GM18858 (cell line): ENCODE measurements at regions not wholly inside any gene's neighbourhood (a gene's known extent, or its start where the extent isn't known, plus 50 kb on each side); places are given as distances from the start of the nearest gene placed in this dataset.
"Not testable (repeated sequence)": the region's sequence is repeated elsewhere in the genome, so short reads cannot be mapped to it uniquely, and the experiment has no call there.

Source experiments
- ATAC-seq: cut with Tn5 transposase; IDR thresholded peaks from one replicate; pipeline ENCODE4 v1.9.1; 2021; ENCODE audit not compliant: unreplicated experiment

DNA sequence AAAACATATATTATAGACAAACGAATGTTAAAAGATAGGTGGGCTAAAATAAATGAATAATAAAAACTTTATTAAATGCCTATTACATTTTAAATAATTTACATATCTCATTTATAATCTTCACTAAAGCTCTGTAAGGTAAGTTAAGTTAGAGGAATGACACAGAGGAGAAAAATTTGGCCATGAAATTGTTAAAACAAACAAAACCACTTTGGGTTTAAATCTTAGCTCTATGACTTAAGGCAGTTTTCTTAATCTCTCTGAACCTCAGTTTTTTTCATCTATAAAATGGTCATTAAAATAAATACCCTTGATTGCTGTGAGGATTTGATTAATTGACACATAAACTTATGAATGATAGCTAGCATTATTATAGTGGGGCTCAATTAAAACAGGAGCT is 404.8 kb upstream of the ATP11B start:
- ATAC-seq, result no peak

DNA sequence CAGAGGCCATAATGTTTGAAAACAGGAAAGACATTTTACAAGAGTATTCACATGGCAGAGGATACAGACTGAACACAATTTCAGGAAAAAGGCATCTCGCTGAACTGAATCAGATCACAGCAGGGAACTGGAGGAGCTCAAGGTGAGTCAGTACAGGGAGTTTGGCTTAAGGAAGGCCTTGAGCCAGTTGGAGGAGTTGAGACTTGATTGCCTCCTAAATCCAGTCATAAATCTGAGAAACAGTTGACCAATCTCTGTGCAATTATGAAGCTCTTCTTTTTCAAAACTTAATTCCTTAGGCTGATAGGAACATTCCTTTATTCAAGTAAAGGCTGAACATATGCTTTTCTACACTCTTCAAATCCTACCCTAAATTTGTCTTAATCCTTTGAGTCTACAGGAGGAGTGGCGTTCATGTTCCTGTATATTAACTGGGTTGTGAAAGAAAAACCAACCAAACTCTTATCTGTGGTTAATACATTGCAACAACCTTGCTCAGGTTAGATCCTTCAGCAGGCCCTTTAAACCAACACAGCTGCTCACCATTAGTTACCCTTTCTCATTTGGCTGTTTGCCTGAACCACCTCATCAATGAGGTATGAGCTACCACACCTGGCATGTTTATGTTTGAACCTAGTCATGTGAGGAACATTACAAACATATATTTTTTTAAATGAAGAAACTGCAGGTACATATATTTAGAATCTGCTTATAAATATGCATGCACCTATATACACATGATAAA is 404.1 kb upstream of the ATP11B start:
- ATAC-seq, result no peak

- no peak for ATAC-seq
Observed at GRCh38 chr3:182390421-182390820, 402.9 kb upstream of the ATP11B start.

GRCh38 chr3:182392182-182392937 is 400.9 kb upstream of the ATP11B start:
- ATAC-seq, result no peak

DNA sequence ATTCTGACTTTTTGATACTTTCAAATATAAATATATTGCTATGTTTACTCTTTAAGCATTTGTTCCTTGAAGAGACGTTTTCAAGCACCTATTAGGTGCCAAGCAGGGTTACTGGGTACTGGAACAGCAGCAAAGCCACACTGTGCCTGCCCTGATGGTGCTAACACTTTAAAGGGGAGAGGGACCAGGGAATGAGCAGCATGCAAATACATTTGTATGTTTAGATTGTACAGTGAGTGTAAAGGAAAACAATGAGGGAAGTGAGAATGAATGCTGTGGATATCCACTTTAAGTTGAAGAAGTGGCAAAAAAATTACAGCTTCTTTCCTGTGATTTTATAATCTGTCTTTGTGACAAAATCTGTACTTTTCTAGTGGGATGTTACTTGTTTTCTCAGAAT is 400.2 kb upstream of the ATP11B start:
- ATAC-seq, result no peak

GRCh38 chr3:182393830-182394367 is 399.4 kb upstream of the ATP11B start:
- no peak for ATAC-seq

DNA sequence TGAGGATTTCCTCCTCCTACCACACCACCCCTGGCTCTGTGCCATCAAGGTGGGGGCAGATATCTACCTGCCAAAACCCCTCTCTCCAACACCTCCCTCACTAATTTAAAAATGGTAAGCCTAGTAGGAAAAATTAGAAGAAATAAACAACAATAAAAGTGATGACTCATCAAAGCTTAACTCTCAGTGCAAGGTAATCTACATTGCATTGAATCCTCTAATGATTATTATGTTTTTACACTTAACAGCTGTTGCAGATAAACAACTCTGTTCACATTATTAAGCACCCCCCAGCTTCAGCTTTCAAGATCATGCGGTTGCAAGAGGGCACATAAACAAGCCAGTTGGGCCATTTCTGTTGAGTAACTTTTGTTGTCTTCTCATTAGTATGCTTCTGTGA is 396.1 kb upstream of the ATP11B start:
- ATAC-seq, result no peak

- ATAC-seq, result no peak
Observed at GRCh38 chr3:182399978-182400737, 393.1 kb upstream of the ATP11B start.

DNA sequence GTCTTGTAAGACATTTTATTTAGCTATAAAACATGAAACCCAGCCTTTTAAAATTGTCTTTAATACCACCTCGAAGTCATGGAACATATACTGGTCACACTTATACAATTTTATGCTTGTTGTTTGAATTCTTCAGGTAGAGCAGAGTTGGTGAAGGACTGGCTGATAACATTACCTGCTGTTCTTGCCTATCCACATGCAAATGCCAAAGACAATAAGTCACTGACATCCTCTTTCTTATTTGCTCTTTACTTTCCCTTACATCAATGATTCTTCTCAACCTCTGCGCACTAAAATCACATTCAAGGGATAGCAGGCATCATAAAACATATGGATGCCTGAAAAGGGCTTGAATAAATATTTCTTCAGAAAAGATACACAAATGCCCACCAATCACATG is 392.5 kb upstream of the ATP11B start:
- ATAC-seq, result no peak

- no peak for ATAC-seq
Observed at GRCh38 chr3:182404031-182404430, 389.3 kb upstream of the ATP11B start.

DNA sequence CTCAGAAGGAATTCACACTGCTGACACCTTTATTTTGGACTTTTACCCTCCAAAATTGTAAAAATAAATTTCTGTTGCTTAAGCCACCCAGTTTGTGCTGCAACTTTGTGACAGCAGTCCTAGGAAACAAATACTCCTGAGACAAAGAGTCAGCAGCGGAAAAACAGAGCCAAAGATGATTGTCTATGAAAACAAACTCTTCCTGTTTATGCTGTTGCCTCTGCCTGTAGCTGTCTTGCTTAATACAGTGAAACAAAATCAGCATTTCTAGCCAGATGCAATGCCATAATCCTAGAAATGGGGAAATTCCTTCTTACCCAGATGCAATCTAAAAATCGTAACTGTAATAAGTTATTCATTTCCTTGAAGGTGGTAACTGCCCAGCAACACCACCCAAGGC is 387.5 kb upstream of the ATP11B start:
- no peak for ATAC-seq

DNA sequence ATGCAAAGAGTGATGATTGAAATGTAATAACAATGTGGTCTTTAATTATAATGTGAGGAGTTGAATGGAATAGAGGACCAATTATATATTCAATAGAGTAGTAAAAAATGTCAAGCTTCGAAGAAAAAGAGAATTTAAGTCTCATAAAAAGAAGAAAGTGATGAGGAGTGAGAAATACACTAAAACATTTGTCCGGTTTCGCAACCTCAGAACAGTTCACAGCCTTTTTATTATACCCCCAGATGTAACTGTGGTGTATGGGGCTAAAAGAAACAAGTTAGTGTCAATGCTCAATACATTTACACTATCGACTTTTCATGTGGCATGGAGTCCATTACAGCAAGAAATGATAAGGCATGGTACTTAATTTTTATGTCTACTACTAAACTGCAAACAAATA is 386.5 kb upstream of the ATP11B start:
- no peak for ATAC-seq

- no peak for ATAC-seq
Observed at GRCh38 chr3:182410051-182410450, 383.3 kb upstream of the ATP11B start.

GRCh38 chr3:182412066-182412465 is 381.2 kb upstream of the ATP11B start:
- ATAC-seq, result no peak

GRCh38 chr3:182413061-182413460 is 380.2 kb upstream of the ATP11B start:
- no peak for ATAC-seq

DNA sequence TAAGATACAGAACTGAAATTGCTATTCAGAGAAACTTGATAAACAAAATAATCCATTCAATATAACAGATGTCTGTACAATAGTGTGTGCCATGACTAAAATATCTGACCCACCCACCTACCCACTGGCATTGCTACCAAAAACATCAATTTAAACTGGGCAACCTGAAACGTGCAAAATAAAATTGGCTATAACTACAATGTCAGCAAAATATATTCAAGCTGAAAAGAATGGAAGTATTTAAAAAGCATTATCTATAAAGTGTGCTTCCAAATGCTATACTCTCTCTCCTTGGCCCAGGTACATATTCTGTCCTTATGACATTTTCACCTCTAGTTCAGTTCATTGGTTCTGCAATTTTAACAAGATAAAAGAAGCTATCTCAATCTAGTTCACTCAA is 379.6 kb upstream of the ATP11B start:
- ATAC-seq, result no peak

DNA sequence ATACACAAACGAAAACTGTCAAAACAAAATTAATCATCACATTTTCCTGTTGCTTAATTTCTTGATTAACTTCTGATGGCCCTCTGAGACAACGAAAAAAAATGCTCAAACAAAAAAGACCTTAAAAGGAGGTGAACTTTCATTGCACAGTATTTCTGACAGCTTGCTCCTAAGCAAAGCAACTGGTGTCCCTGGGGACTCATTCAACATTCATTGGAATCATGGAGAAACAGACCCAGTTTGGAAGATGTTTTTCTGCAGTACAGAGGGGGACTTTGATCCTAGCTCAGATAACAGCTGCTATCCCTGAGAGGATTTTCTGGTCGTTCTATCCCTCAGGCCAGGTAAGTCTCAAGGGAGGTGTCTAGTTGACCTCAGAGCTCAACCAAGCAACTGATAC is 378.7 kb upstream of the ATP11B start:
- no peak for ATAC-seq

DNA sequence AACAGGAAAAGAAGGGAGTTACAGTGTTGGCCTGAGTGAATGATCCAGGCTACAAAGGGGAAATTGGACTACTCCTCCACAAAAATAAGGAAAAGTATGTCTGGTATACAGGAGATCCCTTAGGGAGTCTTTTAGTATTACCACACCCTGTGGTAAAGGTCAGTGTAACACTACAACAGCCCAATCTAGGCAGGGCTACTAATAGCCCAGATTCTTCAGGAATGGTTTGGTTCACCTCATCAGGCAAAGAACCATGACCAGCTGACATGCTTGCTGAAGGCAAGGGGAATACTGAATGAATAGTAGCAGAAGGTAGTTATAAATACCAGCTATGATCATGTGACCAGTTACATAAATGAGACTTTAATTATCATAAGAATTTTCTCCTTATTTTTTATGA is 372.6 kb upstream of the ATP11B start:
- ATAC-seq, result no peak

GRCh38 chr3:182424006-182424405 is 369.3 kb upstream of the ATP11B start:
- no peak for ATAC-seq

DNA sequence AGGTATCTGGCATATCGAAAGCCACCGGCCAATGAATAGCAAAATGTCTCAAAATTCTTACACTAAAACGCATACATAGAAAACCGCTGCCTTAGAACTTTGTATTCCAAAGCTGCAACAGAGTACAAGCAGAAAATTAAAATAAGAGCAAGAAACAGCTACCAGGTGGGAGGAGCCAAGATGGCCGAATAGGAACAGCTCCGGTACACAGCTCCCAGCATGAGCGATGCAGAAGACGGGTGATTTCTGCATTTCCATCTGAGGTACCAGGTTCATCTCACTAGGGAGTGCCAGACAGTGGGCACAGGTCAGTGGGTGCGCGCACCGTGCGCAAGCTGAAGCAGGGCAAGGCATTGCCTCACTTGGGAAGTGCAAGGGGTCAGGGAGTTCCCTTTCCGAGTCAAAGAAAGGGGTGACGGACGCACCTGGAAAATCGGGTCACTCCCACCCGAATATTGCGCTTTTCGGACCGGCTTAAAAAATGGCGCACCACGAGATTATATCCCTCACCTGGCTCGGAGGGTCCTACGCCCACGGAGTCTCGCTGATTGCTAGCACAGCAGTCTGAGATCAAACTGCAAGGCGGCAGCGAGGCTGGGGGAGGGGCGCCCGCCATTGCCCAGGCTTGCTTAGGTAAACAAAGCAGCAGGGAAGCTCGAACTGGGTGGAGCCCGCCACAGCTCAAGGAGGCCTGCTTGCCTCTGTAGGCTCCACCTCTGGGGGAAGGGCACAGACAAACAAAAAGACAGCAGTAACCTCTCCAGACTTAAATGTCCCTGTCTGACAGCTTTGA is 367.2 kb upstream of the ATP11B start:
- ATAC-seq, result not testable (repeated sequence)

- not testable (repeated sequence) for ATAC-seq
Observed at GRCh38 chr3:182431972-182432371, 361.3 kb upstream of the ATP11B start.
